ENCODE measurements at regions not wholly inside any gene's neighbourhood (a gene's known extent, or its start where the extent isn't known, plus 50 kb on each side); places are given as distances from the start of the nearest gene placed in this dataset.

DNA sequence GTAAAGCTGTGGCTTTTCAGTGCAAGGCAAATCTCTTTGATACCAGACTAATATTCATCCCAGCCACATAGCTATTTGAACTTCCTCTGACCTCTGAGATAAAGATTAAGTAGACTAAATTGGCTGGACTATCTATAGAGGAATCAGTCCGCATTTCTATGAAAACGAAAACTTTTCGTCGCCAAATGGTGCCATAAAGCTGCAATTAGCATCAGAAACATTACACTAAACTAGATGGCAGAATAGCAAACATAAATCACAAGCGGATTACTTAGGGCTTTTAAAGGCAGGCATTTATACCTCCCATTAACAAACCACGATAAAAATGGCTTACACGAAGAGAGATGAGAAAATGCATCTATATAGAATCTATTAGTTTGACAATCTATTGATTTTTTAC lies 1009.7 kb upstream of the CDH6 start (continued):
- TF ChIP-seq, protein P1, sequence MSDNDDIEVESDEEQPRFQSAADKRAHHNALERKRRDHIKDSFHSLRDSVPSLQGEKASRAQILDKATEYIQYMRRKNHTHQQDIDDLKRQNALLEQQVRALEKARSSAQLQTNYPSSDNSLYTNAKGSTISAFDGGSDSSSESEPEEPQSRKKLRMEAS (IDR thresholded peaks at IDR 0.05; ENCODE audit: low read depth), result no peak
- TF ChIP-seq, protein P2, sequence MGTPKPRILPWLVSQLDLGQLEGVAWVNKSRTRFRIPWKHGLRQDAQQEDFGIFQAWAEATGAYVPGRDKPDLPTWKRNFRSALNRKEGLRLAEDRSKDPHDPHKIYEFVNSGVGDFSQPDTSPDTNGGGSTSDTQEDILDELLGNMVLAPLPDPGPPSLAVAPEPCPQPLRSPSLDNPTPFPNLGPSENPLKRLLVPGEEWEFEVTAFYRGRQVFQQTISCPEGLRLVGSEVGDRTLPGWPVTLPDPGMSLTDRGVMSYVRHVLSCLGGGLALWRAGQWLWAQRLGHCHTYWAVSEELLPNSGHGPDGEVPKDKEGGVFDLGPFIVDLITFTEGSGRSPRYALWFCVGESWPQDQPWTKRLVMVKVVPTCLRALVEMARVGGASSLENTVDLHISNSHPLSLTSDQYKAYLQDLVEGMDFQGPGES (IDR thresholded peaks at IDR 0.05; ENCODE audit: low read depth, low read length), result no peak
- TF ChIP-seq RAD21 (IDR thresholded peaks at IDR 0.05; ENCODE audit: low read length) (no peak), EZH2phosphoT487 (IDR thresholded peaks at IDR 0.05; ENCODE audit: borderline replicate concordance, low read depth) (no peak)

DNA sequence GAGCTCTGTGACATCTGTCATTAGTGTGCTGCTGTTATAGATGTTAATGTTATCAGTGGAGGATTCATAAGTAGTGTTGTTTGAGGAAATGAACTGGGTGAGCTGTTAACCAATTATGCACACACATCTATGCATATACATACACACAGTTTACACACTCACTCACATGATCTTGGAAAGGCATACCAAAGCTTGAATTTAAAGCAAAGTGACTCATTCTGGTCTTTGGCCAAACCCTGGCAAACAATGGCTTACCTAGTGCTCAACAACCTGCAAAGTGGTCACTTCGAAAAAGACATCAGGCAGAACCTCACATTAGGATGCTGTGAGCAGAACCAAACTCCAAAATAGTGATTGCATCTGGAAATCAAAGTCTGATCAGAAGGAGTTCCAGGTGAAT lies 1037.3 kb upstream of the CDH6 start:
- H3K79me2 ChIP-seq (ENCODE audit: insufficient read depth), result no peaks in the 10 kb centered on the region
- CTCF ChIA-PET, result no interaction called here

More for the DNA sequence above, 1037.3 kb upstream of the CDH6 start:
- Histone ChIP-seq H3K4me2 (no peak overlapping the region), H3K4me3 (ENCODE audit: low read depth in 2 of 2, low read length in 1 of 2) (no peak overlapping the region), H3K27me3 (ENCODE audit: insufficient read depth) (no peaks in the 10 kb centered on the region), H3K4me1 (ENCODE audit: control insufficient read depth in 1 of 2, insufficient read depth in 2 of 2, low read depth in 1 of 2, low read length in 1 of 2) (no peaks in the 10 kb centered on the region), H3K9me3 (no peaks in the 10 kb centered on the region), H3K27ac (ENCODE audit: low read depth in 2 of 2, low read length in 1 of 2) (no peak overlapping the region), H4K20me1 (ENCODE audit: insufficient read depth) (no peaks in the 10 kb centered on the region), H3K9me2 (no peaks in the 10 kb centered on the region), H3F3A (replicated peaks; ENCODE audit: insufficient read depth) (no peaks in the 10 kb centered on the region), H3K9ac (no peak overlapping the region), H2AFZ (ENCODE audit: low read depth) (no peak overlapping the region), H3K36me3 (replicated peaks in 1 of 2; ENCODE audit: control insufficient read depth in 1 of 2, insufficient read depth in 2 of 2, low read length in 1 of 2) (no peaks in the 10 kb centered on the region)
- TF ChIP-seq RXRA (IDR thresholded peaks at IDR 0.05; ENCODE audit: borderline replicate concordance, low read depth) (no peak), CHD2 (IDR thresholded peaks at IDR 0.05; ENCODE audit: low read length, partially characterized antibody) (no peak), TCF12 (IDR thresholded peaks at IDR 0.05) (no peak), TEAD4 (IDR thresholded peaks at IDR 0.05; ENCODE audit: borderline replicate concordance, insufficient read depth) (no peak), POLR2AphosphoS5 (IDR thresholded peaks at IDR 0.05; ENCODE audit: low read depth, low read length) (no peak), RAD21 (IDR thresholded peaks at IDR 0.05; ENCODE audit: low read length) (no peak), TAF1 (IDR thresholded peaks at IDR 0.05; ENCODE audit: borderline replicate concordance, low read depth, low read length) (no peak), SMC3 (IDR thresholded peaks at IDR 0.05; ENCODE audit: low read depth, low read length) (no peak), RFX5 (IDR thresholded peaks at IDR 0.05; ENCODE audit: low read length) (no peak), FOSL2 (IDR thresholded peaks at IDR 0.05; ENCODE audit: borderline replicate concordance, low read depth) (no peak), FOXJ3 (CRISPR knock-in tag; IDR thresholded peaks at IDR 0.05) (no peak), ELF1 (IDR thresholded peaks at IDR 0.05) (no peak), JUND (IDR thresholded peaks at IDR 0.05) (no peak), NFIC (IDR thresholded peaks at IDR 0.05; ENCODE audit: borderline replicate concordance) (no peak)
- TF ChIP-seq, protein P3, sequence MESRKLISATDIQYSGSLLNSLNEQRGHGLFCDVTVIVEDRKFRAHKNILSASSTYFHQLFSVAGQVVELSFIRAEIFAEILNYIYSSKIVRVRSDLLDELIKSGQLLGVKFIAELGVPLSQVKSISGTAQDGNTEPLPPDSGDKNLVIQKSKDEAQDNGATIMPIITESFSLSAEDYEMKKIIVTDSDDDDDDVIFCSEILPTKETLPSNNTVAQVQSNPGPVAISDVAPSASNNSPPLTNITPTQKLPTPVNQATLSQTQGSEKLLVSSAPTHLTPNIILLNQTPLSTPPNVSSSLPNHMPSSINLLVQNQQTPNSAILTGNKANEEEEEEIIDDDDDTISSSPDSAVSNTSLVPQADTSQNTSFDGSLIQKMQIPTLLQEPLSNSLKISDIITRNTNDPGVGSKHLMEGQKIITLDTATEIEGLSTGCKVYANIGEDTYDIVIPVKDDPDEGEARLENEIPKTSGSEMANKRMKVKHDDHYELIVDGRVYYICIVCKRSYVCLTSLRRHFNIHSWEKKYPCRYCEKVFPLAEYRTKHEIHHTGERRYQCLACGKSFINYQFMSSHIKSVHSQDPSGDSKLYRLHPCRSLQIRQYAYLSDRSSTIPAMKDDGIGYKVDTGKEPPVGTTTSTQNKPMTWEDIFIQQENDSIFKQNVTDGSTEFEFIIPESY (IDR thresholded peaks at IDR 0.05; ENCODE audit: borderline replicate concordance, low read depth), result no peak
- TF ChIP-seq, protein P1 (IDR thresholded peaks at IDR 0.05; ENCODE audit: low read depth), result no peak
- TF ChIP-seq, protein P4, sequence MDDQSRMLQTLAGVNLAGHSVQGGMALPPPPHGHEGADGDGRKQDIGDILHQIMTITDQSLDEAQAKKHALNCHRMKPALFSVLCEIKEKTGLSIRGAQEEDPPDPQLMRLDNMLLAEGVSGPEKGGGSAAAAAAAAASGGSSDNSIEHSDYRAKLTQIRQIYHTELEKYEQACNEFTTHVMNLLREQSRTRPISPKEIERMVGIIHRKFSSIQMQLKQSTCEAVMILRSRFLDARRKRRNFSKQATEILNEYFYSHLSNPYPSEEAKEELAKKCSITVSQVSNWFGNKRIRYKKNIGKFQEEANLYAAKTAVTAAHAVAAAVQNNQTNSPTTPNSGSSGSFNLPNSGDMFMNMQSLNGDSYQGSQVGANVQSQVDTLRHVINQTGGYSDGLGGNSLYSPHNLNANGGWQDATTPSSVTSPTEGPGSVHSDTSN (IDR thresholded peaks at IDR 0.05), result no peak
- TF ChIP-seq, protein P5, sequence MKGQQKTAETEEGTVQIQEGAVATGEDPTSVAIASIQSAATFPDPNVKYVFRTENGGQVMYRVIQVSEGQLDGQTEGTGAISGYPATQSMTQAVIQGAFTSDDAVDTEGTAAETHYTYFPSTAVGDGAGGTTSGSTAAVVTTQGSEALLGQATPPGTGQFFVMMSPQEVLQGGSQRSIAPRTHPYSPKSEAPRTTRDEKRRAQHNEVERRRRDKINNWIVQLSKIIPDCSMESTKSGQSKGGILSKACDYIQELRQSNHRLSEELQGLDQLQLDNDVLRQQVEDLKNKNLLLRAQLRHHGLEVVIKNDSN (IDR thresholded peaks at IDR 0.05; ENCODE audit: borderline replicate concordance, low read depth), result no peak
- TF ChIP-seq, protein P6, sequence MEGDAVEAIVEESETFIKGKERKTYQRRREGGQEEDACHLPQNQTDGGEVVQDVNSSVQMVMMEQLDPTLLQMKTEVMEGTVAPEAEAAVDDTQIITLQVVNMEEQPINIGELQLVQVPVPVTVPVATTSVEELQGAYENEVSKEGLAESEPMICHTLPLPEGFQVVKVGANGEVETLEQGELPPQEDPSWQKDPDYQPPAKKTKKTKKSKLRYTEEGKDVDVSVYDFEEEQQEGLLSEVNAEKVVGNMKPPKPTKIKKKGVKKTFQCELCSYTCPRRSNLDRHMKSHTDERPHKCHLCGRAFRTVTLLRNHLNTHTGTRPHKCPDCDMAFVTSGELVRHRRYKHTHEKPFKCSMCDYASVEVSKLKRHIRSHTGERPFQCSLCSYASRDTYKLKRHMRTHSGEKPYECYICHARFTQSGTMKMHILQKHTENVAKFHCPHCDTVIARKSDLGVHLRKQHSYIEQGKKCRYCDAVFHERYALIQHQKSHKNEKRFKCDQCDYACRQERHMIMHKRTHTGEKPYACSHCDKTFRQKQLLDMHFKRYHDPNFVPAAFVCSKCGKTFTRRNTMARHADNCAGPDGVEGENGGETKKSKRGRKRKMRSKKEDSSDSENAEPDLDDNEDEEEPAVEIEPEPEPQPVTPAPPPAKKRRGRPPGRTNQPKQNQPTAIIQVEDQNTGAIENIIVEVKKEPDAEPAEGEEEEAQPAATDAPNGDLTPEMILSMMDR (IDR thresholded peaks at IDR 0.05), result no peak
- no peak for DNase-seq
- WGBS (ENCODE audit: low lambda C conversion rate), result 0% methylated on average over 1 of the region's 1 CpG
- POLR2A ChIA-PET, result no interaction called here

Data from SK-N-SH (cell line).